ENCODE measurements at regions not wholly inside any gene's neighbourhood (a gene's known extent, or its start where the extent isn't known, plus 50 kb on each side); places are given as distances from the start of the nearest gene placed in this dataset.

DNA sequence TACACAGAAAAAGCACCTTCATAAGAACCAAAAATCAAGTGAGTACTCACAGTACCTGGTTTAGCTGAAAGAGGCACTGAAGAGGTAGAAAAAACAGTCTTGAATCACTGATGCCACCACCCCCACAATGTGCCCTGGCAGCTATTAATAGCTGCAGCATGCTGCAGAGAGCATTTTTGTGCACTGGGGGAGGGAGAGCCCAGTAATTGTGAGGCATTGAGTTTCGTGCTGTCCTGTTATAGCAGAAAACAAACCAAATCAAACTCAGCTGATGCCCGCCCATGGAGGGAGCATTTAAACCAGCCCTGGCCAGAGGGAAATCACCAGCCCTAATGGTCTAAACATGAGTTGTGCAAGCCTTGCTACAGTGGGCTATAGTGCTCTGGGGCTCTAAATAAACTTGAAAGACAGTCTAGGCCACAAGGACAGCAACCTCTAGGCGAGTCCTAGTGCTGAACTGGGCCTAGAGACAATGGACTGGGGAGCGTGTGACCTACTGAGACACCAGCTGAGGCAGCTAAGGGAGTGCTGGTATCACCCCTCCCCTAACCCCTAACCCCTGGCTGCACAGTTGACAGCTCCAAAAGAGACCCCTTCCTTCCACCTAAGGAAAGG lies 106.3 kb upstream of the TMLHE start:
- H3K36me3 Mint-ChIP-seq = no peaks in the 10 kb centered on the region
- TF ChIP-seq, protein P1, sequence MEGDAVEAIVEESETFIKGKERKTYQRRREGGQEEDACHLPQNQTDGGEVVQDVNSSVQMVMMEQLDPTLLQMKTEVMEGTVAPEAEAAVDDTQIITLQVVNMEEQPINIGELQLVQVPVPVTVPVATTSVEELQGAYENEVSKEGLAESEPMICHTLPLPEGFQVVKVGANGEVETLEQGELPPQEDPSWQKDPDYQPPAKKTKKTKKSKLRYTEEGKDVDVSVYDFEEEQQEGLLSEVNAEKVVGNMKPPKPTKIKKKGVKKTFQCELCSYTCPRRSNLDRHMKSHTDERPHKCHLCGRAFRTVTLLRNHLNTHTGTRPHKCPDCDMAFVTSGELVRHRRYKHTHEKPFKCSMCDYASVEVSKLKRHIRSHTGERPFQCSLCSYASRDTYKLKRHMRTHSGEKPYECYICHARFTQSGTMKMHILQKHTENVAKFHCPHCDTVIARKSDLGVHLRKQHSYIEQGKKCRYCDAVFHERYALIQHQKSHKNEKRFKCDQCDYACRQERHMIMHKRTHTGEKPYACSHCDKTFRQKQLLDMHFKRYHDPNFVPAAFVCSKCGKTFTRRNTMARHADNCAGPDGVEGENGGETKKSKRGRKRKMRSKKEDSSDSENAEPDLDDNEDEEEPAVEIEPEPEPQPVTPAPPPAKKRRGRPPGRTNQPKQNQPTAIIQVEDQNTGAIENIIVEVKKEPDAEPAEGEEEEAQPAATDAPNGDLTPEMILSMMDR (conservative IDR thresholded peaks at IDR 0.05) = no peak
- H3K27ac Mint-ChIP-seq = no peak overlapping the region
- H3K4me3 Mint-ChIP-seq = no peak overlapping the region
- peaks cover 6% of the 10 kb centered on the region for H3K9me3 Mint-ChIP-seq
- no peaks in the 10 kb centered on the region for H3K27me3 Mint-ChIP-seq
- no peaks in the 10 kb centered on the region for H3K4me1 Mint-ChIP-seq (ENCODE audit: unreplicated experiment)
- DNase-seq (ENCODE audit: extremely low spot score, unreplicated experiment) = no peak

DNA sequence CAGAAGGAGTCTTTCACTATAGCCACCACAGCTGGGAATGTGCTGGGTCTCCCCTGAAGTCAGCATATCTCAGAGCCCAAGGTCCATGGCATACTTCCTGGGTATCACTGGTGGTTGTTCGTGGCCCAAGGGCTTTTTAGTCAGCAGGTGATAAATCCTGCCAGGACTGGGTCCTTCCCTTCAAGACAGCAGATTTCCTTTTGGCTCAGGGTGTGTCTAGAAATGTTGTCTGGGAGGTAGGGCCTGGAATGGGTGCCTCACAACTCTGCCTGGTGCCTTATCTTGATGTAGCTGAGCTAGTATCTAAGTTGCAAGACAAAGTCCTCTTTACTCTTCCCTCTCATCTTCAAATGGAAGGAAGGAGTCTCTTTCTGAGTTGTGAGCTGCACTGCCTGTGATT lies 102.4 kb upstream of the TMLHE start:
- DNase-seq (ENCODE audit: extremely low spot score, unreplicated experiment) = no peak
- Mint-ChIP-seq H3K4me1 (ENCODE audit: unreplicated experiment) (no peaks in the 10 kb centered on the region), H3K36me3 (no peaks in the 10 kb centered on the region), H3K4me3 (no peak overlapping the region), H3K27me3 (no peaks in the 10 kb centered on the region), H3K27ac (no peak overlapping the region), H3K9me3 (no peaks in the 10 kb centered on the region)
- TF ChIP-seq, protein P1 (conservative IDR thresholded peaks at IDR 0.05) = no peak

DNA sequence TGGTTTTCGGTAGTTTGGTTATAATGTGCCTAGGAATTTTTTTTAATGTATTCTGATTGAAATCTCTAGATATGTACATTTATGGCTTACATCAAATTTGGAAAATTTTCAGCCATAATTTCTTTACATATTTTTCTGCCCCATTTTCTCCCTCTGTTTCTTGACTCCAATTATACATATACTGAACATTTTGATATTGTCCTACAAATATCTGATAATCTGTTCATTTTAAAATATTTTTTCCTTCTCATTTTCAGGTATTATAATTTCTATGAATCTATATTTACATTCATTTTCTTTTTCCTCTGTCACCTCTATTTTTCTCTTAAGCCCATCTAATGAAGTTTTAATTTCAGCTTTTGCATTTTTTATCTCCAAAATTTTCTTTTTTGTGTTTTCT lies 82.7 kb upstream of the TMLHE start:
- no peak for DNase-seq (ENCODE audit: extremely low spot score, unreplicated experiment)
- Mint-ChIP-seq H3K27ac (no peak overlapping the region), H3K4me1 (ENCODE audit: unreplicated experiment) (no peaks in the 10 kb centered on the region), H3K9me3 (peaks cover 7% of the 10 kb centered on the region), H3K4me3 (no peak overlapping the region), H3K27me3 (no peaks in the 10 kb centered on the region), H3K36me3 (no peaks in the 10 kb centered on the region)
- TF ChIP-seq, protein P1 (conservative IDR thresholded peaks at IDR 0.05) = no peak

DNA sequence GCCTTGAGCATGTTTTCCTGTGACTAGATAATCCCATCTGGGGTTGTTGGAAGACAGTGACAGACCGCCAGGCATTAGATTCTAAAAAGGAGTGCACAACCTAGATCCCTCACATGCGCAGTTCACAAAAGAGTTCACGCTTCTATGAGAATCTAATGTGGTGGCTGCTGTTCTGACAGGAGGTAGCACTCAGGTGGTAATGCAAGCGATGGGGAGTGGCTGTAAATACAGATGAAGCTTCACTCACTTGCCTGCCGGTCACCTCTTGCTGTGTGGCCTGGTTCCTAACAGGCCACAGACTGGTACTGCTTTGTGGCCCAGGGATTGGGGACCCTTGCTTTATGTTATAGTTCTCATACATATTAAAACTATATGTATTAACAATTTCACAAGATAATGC lies 81.9 kb upstream of the TMLHE start:
- H3K27ac Mint-ChIP-seq = no peak overlapping the region
- no peaks in the 10 kb centered on the region for H3K27me3 Mint-ChIP-seq
- DNase-seq (ENCODE audit: extremely low spot score, unreplicated experiment) = no peak
- no peaks in the 10 kb centered on the region for H3K36me3 Mint-ChIP-seq
- H3K4me3 Mint-ChIP-seq = no peak overlapping the region
- peaks cover 7% of the 10 kb centered on the region for H3K9me3 Mint-ChIP-seq
- no peaks in the 10 kb centered on the region for H3K4me1 Mint-ChIP-seq (ENCODE audit: unreplicated experiment)
- TF ChIP-seq, protein P1 (conservative IDR thresholded peaks at IDR 0.05) = no peak

DNA sequence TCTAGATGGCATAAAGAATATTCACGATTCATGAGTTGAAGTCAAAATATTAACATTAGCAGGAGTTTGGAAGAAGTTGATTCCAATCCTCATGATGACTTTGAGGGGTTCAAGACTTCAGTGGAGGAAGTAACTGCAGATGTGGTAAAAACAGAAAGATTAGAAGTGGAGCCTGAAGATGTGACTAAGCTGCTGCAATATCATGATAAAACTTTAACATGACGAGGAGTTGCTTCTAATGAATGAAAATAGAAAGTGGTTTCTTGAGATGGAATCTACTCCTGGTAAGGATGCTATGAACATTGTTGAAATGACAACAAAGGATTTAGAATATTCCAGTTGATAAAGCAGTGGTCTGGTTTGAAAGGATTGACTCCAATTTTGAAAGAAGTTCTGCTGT lies 70.1 kb upstream of the TMLHE start:
- H3K27me3 Mint-ChIP-seq = no peaks in the 10 kb centered on the region
- no peaks in the 10 kb centered on the region for H3K4me1 Mint-ChIP-seq (ENCODE audit: unreplicated experiment)
- DNase-seq (ENCODE audit: extremely low spot score, unreplicated experiment) = no peak
- H3K4me3 Mint-ChIP-seq = no peak overlapping the region
- peaks cover 5% of the 10 kb centered on the region for H3K9me3 Mint-ChIP-seq
- no peaks in the 10 kb centered on the region for H3K36me3 Mint-ChIP-seq
- TF ChIP-seq, protein P1 (conservative IDR thresholded peaks at IDR 0.05) = no peak
- H3K27ac Mint-ChIP-seq = no peak overlapping the region

DNA sequence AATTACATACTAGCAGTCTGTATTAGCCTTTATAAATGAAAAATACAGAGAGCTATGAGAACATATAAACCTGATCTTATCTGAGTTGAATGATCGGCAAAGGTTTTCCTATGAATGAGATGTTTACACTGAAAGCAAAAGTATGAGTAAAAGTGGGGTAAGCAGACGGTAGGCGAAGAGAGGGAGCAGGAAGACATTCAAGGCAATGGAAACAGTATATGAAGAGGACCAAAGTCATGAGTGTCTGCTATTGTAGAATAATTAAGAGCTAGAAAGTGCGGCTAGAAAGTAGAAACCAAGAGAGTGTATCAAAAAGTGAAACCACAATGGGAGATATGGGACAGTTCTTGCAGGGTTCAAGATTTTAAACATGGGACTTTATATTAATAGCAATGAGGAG lies 67.0 kb upstream of the TMLHE start:
- H3K27ac Mint-ChIP-seq = no peak overlapping the region
- no peaks in the 10 kb centered on the region for H3K36me3 Mint-ChIP-seq
- H3K9me3 Mint-ChIP-seq = peaks cover 5% of the 10 kb centered on the region
- no peak for DNase-seq (ENCODE audit: extremely low spot score, unreplicated experiment)
- H3K4me1 Mint-ChIP-seq (ENCODE audit: unreplicated experiment) = no peaks in the 10 kb centered on the region
- H3K4me3 Mint-ChIP-seq = no peak overlapping the region
- no peaks in the 10 kb centered on the region for H3K27me3 Mint-ChIP-seq
- TF ChIP-seq, protein P1 (conservative IDR thresholded peaks at IDR 0.05) = no peak

Data from type B pancreatic cell (in vitro differentiated cells).